HG03558 (cell line): ENCODE measurements at regions not wholly inside any gene's neighbourhood (a gene's known extent, or its start where the extent isn't known, plus 50 kb on each side); places are given as distances from the start of the nearest gene placed in this dataset.
"Not testable (repeated sequence)": the region's sequence is repeated elsewhere in the genome, so short reads cannot be mapped to it uniquely, and the experiment has no call there.

Source experiments
- ATAC-seq: cut with Tn5 transposase; IDR thresholded peaks from one replicate; pipeline ENCODE4 v1.9.1; 2021; ENCODE audit warnings: moderate number of reproducible peaks; ENCODE audit not compliant: unreplicated experiment; ENCODE audit errors: extremely low read depth

DNA sequence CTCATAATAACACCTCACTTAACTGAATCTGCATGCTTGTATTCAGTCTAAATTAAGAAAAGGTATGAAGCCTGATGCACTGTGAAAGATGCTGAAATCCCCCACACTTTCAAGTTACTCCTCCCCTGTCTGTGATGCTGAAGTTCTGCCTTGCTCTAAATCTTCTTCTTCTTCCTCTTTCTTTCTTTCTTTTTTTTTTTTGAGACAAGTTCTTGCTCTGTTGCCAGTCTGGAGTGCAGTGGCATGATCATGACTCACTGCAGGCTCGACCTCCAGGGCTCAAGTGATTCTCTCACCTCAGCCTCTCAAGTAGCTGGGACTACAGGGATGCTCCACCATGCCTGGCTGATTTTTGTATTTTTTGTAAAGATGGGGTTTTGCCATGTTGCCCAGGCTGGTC lies 231.0 kb upstream of the B3GALT2 start:
- no peak for ATAC-seq

DNA sequence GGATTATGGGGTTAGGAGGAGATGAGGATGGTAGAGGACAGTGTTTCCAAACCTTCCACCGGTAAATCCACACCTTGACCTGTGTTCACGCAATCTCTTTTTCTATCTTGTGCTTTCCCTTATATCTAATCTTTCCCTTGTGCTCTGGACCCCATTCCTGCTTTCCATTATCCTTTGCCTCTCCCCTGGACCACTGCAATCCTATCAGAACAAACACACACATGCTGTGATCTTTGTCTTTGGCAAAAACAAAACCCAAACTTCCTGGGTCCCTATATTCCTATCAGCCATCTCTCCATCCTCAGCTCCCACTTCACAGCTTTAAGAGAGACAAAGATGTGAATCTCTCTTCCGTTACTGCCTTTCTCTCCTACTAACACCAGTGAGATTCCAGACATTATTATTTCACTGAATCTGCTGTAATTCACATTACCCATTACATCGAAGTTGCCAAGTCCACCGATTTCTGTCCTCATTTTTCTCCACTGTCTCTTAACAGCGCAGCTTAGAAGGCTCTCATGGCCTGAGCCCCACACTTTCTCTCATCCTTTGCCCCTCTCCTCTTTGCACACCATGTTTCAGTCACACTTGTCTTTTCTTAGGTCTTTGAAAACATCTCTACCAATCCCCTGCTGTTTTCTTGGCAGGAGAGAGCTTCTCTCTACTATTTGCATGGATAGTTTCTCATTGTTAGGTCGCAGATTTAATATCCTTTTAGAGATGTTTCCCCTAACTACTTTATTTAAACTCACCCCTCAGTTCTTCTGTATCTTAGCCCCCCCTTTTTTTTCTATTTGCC lies 230.0 kb upstream of the B3GALT2 start:
- ATAC-seq, result no peak

DNA sequence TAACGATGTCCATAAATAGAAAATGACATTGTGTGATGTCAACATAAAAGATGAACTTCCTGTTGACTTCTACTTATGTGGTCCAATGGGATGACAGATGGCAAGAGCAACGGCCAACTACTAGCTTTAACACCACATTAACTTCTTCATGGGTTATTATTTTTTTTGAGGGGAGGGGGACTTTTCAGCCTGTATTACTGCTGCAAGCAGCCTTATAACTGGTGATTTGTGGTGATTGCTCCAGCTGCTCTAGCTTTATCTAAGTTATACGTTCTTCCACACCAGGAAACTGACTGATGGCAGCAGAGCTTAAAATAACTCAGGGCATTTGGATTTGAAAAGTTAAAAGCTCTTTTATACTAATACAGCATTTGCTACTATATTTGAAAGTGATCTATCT lies 228.8 kb upstream of the B3GALT2 start:
- ATAC-seq, result no peak

DNA sequence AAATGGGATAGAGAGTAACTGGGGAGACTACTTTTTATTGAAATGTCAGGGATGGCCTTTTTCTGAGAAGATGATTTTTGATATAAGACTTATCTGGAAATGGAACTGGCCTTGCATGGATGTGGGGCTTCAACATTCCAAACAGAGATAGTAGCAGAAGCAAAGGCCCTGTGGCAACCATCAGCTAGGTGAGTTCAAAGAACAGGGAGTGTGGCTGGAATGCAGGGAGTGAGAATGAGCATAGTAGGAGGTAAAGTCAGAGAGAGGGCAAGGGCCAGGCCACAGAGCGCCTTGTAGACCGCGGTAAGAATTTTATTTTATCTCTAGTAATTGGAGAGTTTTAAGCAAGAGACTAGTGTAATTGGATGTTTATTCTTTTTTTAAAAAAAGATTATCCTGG lies 227.0 kb upstream of the B3GALT2 start:
- ATAC-seq, result no peak

DNA sequence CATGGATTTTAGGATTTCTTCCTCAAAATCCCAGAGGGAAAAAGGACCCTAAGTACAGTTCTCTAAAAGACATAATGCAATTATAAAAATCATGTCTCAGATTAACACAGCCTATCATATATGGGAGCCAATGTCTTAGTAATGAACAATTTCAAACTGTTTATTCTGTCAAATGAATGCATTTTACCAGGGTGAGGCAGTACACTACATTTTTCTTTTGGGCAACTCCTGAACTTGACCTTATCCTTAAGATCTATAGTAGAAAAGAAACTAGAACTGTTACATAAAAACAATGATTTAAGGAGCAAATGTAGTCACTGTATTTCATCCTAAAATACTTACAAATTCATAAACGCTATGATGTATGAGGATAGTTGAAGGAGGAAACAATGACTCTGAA lies 226.3 kb upstream of the B3GALT2 start:
- no peak for ATAC-seq

DNA sequence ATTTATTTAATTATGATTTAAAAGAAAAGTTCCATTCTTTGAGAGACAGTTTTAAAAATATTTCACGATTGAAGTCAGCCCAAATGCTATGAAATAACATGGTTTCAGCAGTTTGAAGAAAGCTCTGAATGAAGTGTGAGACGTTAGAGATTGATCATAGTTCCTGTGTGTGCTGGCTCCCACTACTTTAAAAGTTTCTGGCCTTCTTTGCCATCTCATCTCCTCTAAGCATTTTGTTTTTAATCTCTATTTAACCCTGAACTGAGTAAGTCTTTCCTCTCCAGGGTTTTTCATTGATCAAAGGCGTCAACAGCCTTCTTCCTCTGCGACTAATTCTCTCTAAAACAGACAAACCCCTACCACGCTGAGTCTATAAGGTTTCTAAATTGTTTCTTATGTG lies 225.3 kb upstream of the B3GALT2 start:
- ATAC-seq, result no peak

DNA sequence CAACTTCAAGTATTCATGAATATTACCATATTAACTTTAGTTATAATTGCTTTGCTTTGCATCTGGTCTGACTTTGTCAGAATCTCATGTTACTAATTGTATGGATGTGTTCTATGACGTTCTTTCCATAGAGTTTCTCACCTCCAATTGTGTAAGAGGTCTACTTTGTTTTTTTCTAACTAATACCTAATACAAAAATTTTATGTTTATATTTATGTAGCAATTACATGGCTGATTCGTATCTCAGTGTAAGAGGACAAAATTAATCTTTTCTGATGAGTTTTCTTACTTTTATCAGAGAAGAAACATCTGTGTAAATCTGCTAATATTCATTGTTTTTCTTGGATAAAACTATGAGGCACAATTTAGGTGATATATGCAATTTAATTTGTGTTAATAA lies 224.8 kb upstream of the B3GALT2 start:
- ATAC-seq, result no peak

DNA sequence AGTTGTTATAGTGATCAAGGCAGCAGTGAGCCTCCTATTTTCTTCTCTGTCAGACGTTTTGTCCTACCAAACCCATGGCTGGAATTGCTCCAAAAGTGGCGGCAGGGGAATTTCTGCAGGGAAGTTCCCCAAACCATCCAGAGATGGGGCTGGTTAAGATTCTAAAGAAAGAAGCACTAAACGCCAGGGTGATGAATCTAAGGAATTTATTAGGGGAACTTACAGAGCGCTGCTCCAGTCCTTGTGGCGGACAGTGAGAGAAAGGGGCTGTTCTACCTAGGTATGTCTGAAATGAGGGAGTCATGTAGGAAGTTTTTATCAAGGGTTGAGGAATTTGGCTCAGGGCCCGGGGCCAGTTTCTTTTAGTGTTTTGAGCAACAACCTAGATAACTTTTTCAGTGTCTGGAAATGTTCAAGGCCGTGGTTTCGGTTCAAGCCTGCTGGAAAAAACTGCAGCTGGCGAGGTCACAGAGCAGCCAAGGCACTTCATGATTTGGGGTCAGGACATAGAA lies 222.4 kb upstream of the B3GALT2 start:
- ATAC-seq, result no peak

DNA sequence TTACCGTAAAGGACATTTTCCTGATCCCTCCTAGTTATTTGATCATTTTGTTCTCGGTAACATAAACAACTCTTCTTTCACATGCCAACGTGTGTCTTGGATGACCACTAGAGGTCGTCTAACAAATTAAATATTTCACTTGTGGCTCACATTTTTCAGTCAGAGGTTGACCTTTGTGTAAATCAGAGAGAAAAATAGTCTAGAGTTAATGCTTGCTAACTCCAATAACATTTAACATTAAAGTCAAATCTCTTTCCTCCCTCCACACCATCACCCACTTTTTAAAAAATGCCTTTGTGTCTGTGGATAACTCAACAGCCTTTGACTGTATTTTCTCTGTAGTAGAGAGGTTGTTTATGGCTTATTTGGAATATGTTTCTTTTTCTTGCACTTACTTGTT lies 220.5 kb upstream of the B3GALT2 start:
- ATAC-seq, result no peak

DNA sequence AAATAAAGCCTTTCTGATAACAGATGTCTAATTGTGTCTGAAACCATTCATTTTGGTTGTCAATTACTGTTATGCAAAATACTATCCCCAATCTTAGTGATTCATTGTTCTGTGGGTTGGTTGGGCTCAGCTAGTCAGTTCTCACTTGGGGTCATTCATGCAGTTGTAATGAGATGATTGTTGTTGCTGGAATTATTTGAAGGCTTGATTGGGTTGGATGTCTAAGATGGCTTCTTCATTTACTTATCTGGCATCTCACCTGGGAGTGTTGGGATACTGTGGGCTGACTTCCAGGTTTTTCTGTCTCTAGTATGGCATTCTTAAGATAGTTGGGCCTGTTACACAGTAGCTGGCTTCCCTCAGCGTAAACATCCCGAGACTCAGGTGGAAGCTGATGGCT lies 217.8 kb upstream of the B3GALT2 start:
- no peak for ATAC-seq

DNA sequence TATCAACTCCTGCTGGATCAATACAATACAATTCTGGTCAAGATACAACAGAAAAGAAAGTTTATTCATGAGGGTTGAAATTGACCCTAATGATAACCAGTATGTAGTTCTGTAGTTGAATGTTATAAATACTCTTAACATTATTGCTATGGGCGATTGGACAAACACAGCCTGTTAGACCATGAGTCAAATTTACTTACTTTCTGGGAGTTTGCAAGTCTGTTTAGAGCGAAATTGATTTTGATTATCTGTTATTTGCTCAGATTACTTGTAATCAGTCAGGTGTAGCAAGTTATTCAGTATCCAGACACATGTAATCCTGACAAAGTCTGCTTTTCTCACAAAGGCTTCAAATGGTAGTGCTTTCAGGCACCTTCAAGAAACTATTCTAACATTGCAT lies 216.6 kb upstream of the B3GALT2 start:
- ATAC-seq, result no peak

DNA sequence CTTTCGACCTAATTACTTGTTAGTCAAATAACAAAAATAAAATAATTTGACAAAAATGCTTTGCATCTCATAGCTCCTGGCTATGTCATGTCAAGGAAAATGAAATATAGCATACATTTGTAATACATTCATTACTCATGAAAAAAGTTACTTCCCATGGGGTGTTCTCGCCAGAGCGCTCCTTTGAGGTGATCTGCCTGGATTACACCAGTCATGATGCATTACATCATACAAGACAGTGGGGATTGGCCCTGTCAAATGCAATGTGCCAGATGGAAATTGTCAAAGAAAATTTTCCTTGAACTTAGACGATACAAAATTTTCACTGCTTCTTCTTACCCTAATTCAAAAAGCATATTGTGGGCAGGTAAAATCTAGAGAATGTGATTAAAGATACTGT lies 215.6 kb upstream of the B3GALT2 start:
- ATAC-seq, result no peak

DNA sequence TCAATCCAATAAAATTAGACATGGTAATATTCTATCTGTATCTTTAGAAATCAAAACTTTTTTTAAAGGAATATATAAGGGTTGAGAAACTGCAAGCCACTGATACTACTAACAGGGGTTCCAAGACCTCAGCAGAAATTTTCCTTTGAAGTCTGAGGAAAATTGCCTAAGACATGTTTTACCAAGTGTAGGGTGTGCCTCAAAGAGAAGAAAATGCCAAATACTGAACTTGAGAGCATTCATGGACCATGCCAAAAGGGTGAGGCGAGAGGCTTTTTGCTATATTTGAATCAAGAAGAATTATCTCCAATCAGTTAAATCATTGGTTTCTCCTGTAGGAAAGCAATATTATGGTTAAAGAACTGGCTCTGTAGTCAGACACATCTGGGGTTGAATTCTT lies 207.9 kb upstream of the B3GALT2 start:
- no peak for ATAC-seq

DNA sequence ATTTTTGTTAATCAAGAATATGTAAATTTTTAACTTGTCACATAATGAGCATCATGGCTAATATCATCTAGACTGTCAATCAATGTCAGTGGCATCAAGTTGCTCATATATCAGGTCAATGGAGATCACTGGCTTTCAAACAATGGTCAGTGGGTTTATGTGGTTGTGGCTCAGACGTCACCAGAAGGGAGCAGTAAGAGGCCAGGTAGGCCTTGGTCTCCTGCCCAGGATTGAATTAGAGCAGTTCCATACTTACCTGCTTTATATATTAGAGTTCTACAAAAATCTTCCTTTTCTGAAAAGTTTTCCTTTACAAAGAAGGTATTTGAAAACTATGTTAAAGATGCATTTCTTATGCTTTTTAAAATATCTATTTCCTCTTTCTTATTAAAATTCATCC lies 206.3 kb upstream of the B3GALT2 start:
- ATAC-seq, result no peak

DNA sequence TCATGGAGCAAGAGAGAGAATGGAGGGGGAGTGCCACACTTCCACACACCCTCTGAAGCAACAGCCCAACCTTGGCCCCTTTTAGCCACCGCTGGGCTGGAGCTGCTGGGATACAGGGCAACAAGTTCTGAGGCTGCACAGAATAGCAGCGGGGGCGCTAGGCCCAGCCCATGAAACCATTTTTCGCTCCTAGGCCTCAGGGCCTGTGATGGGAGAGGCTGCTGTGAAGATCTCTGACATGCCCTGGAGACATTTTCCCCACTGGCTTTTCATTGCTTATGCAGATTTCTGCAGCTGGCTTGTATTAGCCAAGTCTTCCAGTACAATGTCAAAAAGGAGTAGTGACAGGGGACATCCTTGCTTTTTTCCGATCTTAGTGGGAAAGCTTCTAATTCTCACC lies 202.3 kb upstream of the B3GALT2 start:
- no peak for ATAC-seq

DNA sequence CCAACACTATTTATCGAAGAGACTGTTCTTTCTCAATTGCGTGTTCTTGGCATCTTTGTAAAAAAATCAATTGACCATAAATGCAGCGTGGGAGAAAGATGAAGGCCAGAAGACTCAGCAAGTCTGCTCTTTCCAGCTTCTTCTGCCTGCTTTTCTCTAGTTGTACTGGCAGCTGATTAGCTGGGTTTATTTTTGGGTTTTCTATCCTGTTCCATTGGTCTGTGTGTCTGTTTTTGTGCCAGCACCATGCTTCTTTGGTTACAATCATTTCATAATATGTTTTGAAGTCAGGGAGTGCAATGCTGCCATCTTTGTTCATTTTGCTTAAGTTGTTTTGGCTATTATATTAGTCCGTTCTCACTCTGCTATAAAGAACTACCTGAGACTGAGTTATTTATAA lies 201.8 kb upstream of the B3GALT2 start:
- ATAC-seq, result no peak

DNA sequence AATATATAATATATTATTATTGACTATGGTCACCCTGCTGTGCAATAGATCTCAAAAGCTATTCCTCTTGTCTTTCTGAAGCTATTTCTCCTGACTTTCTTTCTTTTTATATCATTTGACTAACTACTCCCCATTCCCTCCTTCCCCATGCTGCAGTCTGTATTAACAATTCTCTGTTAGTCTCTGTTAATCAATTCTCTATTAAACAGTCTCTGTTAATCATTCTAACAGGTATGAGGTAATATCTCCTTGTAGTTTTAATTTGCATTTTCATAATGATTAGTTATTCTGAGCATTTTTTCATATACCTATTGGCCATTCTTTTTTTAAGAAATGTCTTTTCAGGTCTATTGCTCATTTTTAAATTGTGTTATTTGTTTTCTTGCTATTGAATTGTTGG lies 201.0 kb upstream of the B3GALT2 start:
- ATAC-seq, result no peak

DNA sequence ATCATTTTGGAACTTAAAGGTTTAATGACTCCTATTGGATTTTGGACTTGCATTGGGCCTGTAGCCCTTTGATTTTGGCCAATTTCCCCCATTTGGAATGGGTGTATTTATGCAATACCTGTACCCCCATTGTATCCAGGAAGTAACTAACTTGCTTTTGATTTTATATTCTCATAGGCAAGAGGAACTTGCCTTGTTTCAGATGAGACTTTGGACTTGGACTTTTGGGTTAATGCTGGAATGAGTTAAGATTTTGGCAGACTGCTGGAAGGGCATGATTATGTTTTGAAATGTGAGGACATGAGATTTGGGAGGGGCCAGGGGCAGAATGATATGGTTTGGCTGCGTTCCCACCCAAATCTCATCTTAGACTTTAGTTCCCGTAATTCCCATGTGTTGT lies 192.0 kb upstream of the B3GALT2 start:
- ATAC-seq, result not testable (repeated sequence)

DNA sequence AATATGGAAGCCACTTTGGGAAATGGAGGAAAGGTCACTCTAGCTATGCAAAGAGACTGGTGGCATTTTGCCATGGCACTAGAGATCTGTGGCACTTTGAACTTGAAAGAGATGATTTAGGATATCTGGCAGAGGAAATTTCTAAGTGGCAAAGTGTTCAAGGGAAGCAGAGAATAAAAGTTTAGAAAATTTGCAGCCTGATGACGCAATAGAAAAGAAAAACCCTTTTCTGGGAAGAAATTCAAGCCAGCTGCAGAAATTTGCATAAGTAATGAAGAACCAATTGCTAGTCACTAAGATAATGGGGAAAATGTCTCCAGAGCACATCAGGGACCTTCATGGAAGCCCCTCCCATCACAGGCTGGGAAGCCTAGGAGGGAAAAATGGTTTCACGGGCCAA lies 191.1 kb upstream of the B3GALT2 start:
- ATAC-seq, result no peak

DNA sequence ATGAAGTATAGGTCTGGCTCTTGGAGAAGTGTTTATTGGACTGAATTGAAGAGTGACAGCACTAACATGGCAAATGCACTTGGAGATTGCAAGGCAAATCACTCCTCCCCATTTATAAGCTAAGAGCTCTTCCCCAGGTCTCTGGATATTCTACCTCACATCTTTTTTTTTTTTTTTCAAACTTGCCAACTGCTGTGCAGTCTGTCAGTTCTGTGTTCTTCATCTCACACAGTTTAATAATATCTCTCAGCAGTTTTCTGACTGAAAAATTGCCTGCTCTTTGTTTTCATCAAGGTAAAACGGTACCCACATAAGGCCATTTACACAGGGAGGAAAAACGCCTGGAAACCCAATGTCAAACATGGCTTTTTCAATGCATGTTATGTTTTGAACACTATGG lies 186.1 kb upstream of the B3GALT2 start:
- no peak for ATAC-seq

DNA sequence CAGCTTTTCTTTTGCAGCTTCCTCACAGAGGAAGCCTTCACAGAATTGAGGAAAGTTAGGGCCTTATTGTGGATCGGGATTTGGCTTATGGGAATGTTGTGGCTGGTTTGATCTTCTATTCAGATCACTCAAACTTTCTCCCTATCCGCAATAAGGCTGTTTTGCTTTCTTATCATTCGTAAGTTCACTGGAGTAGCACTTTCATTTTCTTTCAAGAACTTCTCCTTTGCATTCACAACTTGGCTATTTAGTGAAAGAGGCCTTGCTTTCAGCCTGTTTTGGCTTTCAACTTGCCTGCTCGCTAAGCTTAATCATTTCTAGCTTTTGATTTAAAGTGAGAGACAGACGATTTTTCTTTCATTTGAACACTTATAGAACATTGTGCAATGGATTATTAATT lies 181.9 kb upstream of the B3GALT2 start:
- no peak for ATAC-seq

DNA sequence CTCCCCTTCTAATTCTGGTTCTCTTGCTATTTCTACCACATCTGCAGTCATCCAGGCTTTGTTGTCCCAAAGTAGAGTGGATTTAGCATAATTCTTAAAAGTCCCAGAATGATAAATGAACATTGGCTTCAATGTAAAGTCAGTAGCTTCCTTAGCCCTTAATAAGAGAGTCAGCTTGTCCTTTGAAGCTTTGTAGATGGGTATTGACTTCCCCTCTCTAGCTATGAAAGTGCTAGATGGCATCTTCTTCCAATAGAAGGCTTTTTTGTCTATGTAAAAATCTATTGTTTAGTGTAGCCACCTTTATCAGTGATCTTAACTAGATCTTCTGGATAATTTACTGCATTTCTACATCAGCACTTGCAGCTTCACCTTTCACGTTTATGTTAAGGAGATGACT lies 181.4 kb upstream of the B3GALT2 start:
- ATAC-seq, result no peak
